ENCODE measurements at regions not wholly inside any gene's neighbourhood (a gene's known extent, or its start where the extent isn't known, plus 50 kb on each side); places are given as distances from the start of the nearest gene placed in this dataset.
A peak's percentile ranks its signal among the peaks of the same experiment; 100 is the strongest.

GRCh38 chr11:79919350-79919749 lies 478.5 kb upstream of the TENM4 start:
- no peak overlapping the region for H3K9ac ChIP-seq (ENCODE audit: low read length in 3 of 3)
- H3K36me3 ChIP-seq (ENCODE audit: control insufficient read depth in 2 of 3, insufficient read depth in 3 of 3, low read length in 3 of 3), result no peaks in the 10 kb centered on the region
- intact Hi-C loops (cut with DNase I), result no loop called here
- no peaks in the 10 kb centered on the region for H3K27me3 ChIP-seq (ENCODE audit: control insufficient read depth, insufficient read depth, low read length)
- H3K9me3 ChIP-seq (ENCODE audit: control insufficient read depth in 2 of 3, insufficient read depth in 1 of 3, low read length in 3 of 3), result no peaks in the 10 kb centered on the region
- DNase-seq, result no peak
- H3K4me3 ChIP-seq (ENCODE audit: low read length in 3 of 3), result no peak overlapping the region
- H3K27ac ChIP-seq (ENCODE audit: low read depth in 2 of 2, low read length in 2 of 2), result no peak overlapping the region
- no peak for FAIRE-seq
- H3K4me1 ChIP-seq (ENCODE audit: control insufficient read depth in 2 of 3, insufficient read depth in 2 of 3, low read depth in 1 of 3, low read length in 3 of 3), result no peaks in the 10 kb centered on the region
- no peak for TF ChIP-seq CTCF (IDR thresholded peaks at IDR 0.05; ENCODE audit: borderline replicate concordance, extremely low read depth, insufficient read depth)

GRCh38 chr11:79918846-79919245 lies 478.0 kb upstream of the TENM4 start:
- no peaks in the 10 kb centered on the region for H3K27me3 ChIP-seq (ENCODE audit: control insufficient read depth, insufficient read depth, low read length)
- no peak overlapping the region for H3K4me3 ChIP-seq (ENCODE audit: low read length in 3 of 3)
- no peak overlapping the region for H3K27ac ChIP-seq (ENCODE audit: low read depth in 2 of 2, low read length in 2 of 2)
- intact Hi-C loops (cut with DNase I), result no loop called here
- H3K4me1 ChIP-seq (ENCODE audit: control insufficient read depth in 2 of 3, insufficient read depth in 2 of 3, low read depth in 1 of 3, low read length in 3 of 3), result no peaks in the 10 kb centered on the region
- no peaks in the 10 kb centered on the region for H3K36me3 ChIP-seq (ENCODE audit: control insufficient read depth in 2 of 3, insufficient read depth in 3 of 3, low read length in 3 of 3)
- no peak overlapping the region for H3K9ac ChIP-seq (ENCODE audit: low read length in 3 of 3)
- no peaks in the 10 kb centered on the region for H3K9me3 ChIP-seq (ENCODE audit: control insufficient read depth in 2 of 3, insufficient read depth in 1 of 3, low read length in 3 of 3)
- TF ChIP-seq CTCF (IDR thresholded peaks at IDR 0.05; ENCODE audit: borderline replicate concordance, extremely low read depth, insufficient read depth), result no peak
- DNase-seq (no peak), FAIRE-seq (no peak)

GRCh38 chr11:79906164-79906563 lies 465.3 kb upstream of the TENM4 start:
- no peak overlapping the region for H3K27ac ChIP-seq (ENCODE audit: low read depth in 2 of 2, low read length in 2 of 2)
- TF ChIP-seq CTCF (IDR thresholded peaks at IDR 0.05; ENCODE audit: borderline replicate concordance, extremely low read depth, insufficient read depth), result no peak
- FAIRE-seq (no peak), DNase-seq (peak in 2 of 5 donors; percentile 46 to 50)
- H3K4me3 ChIP-seq (ENCODE audit: low read length in 3 of 3), result no peak overlapping the region
- H3K4me1 ChIP-seq (ENCODE audit: control insufficient read depth in 2 of 3, insufficient read depth in 2 of 3, low read depth in 1 of 3, low read length in 3 of 3), result peaks cover 0 to 7% (median 0%) of the 10 kb centered on the region in 3 donors
- H3K9me3 ChIP-seq (ENCODE audit: control insufficient read depth in 2 of 3, insufficient read depth in 1 of 3, low read length in 3 of 3), result peaks cover 0 to 2% (median 0%) of the 10 kb centered on the region in 3 donors
- no peaks in the 10 kb centered on the region for H3K36me3 ChIP-seq (ENCODE audit: control insufficient read depth in 2 of 3, insufficient read depth in 3 of 3, low read length in 3 of 3)
- H3K27me3 ChIP-seq (ENCODE audit: control insufficient read depth, insufficient read depth, low read length), result no peaks in the 10 kb centered on the region
- intact Hi-C loops (cut with DNase I), result no loop called here
- H3K9ac ChIP-seq (ENCODE audit: low read length in 3 of 3), result no peak overlapping the region

GRCh38 chr11:79902493-79902892 lies 461.7 kb upstream of the TENM4 start:
- peak in 1 of 5 donors; percentile 16 for DNase-seq
- H3K9me3 ChIP-seq (ENCODE audit: control insufficient read depth in 2 of 3, insufficient read depth in 1 of 3, low read length in 3 of 3), result no peaks in the 10 kb centered on the region

More at GRCh38 chr11:79902493-79902892, 461.7 kb upstream of the TENM4 start:
- FAIRE-seq, result no peak
- Histone ChIP-seq H3K4me3 (ENCODE audit: low read length in 3 of 3) (no peak overlapping the region), H3K36me3 (ENCODE audit: control insufficient read depth in 2 of 3, insufficient read depth in 3 of 3, low read length in 3 of 3) (no peaks in the 10 kb centered on the region), H3K27ac (ENCODE audit: low read depth in 2 of 2, low read length in 2 of 2) (no peak overlapping the region), H3K9ac (ENCODE audit: low read length in 3 of 3) (no peak overlapping the region), H3K4me1 (ENCODE audit: control insufficient read depth in 2 of 3, insufficient read depth in 2 of 3, low read depth in 1 of 3, low read length in 3 of 3) (peaks cover 0 to 7% (median 0%) of the 10 kb centered on the region in 3 donors), H3K27me3 (ENCODE audit: control insufficient read depth, insufficient read depth, low read length) (no peaks in the 10 kb centered on the region)
- TF ChIP-seq CTCF (IDR thresholded peaks at IDR 0.05; ENCODE audit: borderline replicate concordance, extremely low read depth, insufficient read depth), result no peak
- intact Hi-C loops (cut with DNase I), result no loop called here
